ENCODE measurements at regions not wholly inside any gene's neighbourhood (a gene's known extent, or its start where the extent isn't known, plus 50 kb on each side); places are given as distances from the start of the nearest gene placed in this dataset.

DNA sequence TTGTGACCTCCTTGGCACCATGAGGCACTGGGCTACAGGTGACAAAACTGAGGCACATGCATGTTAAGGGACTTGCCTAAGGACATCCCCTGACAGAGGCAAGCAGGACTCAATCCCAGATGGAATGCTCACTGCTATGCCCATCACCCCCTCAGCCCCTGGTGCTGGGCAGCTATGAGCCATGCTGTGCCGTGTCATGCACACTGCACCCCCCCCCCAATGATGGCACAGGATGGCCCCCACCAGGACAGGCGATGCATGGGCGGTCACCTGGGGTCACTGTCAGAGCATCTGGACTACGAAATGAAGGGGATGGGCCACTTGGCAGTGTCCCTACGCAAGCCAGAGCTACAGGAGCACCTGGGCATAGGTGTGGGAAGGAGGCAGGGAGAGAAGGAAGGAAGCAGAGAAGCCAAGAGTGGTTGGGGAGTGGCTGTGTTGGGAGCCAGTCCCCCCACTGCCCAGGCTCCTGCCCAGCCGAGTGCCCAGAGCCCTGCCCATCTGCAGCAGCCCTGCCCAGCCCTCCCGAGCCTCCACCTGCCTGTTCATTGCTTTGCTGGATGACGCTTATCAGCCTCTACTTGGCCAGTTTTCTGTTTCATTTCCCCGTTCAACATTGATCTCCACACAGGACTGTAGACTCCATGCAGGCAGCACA lies 84.9 kb upstream of the DIO3 start:
- peaks cover 16 to 22% of the 10 kb centered on the region in 2 donors for H3K27me3 Mint-ChIP-seq (ENCODE audit: low read depth in 2 of 2)
- TF ChIP-seq, protein P1, sequence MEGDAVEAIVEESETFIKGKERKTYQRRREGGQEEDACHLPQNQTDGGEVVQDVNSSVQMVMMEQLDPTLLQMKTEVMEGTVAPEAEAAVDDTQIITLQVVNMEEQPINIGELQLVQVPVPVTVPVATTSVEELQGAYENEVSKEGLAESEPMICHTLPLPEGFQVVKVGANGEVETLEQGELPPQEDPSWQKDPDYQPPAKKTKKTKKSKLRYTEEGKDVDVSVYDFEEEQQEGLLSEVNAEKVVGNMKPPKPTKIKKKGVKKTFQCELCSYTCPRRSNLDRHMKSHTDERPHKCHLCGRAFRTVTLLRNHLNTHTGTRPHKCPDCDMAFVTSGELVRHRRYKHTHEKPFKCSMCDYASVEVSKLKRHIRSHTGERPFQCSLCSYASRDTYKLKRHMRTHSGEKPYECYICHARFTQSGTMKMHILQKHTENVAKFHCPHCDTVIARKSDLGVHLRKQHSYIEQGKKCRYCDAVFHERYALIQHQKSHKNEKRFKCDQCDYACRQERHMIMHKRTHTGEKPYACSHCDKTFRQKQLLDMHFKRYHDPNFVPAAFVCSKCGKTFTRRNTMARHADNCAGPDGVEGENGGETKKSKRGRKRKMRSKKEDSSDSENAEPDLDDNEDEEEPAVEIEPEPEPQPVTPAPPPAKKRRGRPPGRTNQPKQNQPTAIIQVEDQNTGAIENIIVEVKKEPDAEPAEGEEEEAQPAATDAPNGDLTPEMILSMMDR (IDR thresholded peaks at IDR 0.05) = no peak

DNA sequence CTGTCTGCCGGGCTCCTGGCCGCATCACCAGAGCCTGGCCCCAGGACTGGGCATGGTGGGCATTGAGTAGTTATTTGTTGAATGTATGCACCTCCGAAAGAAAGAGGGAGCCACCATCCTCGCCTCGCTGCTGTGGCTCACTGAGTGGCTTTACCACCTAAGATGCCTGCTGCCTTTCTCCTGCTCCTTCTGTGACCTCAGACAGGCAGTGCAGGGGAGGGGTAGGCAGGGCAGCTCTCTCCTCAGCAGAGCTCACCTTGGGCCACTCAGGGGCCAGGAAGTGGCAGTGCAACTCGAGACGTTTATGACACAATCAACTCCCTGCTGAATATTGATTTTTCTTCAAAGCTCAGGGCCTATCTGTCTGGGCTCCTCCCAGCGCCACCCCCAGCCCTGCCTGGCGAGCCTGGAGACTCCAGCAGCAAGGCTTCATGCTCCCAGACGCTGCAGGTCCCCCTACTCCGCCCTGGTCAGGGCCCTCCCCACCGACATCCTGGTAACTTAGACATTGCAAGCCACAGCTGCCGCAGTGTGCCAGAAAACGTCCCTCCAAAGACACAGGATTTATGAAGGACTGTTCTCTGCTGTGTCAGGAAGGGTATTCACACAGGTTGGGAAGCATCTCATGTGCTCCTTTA lies 84.3 kb upstream of the DIO3 start:
- no peaks in the 10 kb centered on the region for H3K4me1 Mint-ChIP-seq
- no peak overlapping the region for H3K27ac Mint-ChIP-seq
- peaks cover 22 to 23% of the 10 kb centered on the region in 2 donors for H3K27me3 Mint-ChIP-seq (ENCODE audit: low read depth in 2 of 2)
- H3K36me3 Mint-ChIP-seq = no peaks in the 10 kb centered on the region
- intact Hi-C loops (cut with micrococcal nuclease) = no loop called here
- Histone ChIP-seq H3K36me3 (ENCODE audit: control insufficient read depth, insufficient read depth, low read length) (no peaks in the 10 kb centered on the region), H3K4me3 (ENCODE audit: low read length) (no peak overlapping the region), H3K4me1 (ENCODE audit: control insufficient read depth, insufficient read depth, low read length) (no peaks in the 10 kb centered on the region), H3K27ac (ENCODE audit: low read length) (no peak overlapping the region), H3K27me3 (ENCODE audit: control insufficient read depth, insufficient read depth, low read length) (peaks cover under 1% of the 10 kb centered on the region), H3K9me3 (ENCODE audit: control insufficient read depth, insufficient read depth, low read length) (peaks cover 2% of the 10 kb centered on the region)
- TF ChIP-seq, protein P1 (IDR thresholded peaks at IDR 0.05) = no peak
- DNase-seq = no peak
- H3K9me3 Mint-ChIP-seq = no peaks in the 10 kb centered on the region
- no peak overlapping the region for H3K4me3 Mint-ChIP-seq
- 78% methylated on average over 14 of the region's 14 CpGs for WGBS (ENCODE audit: insufficient coverage)
- ATAC-seq = no peak

More for the DNA sequence above, 84.9 kb upstream of the DIO3 start:
- H3K36me3 Mint-ChIP-seq = no peaks in the 10 kb centered on the region
- WGBS (ENCODE audit: insufficient coverage) = 89% methylated on average over 9 of the region's 9 CpGs
- Histone ChIP-seq H3K36me3 (ENCODE audit: control insufficient read depth, insufficient read depth, low read length) (no peaks in the 10 kb centered on the region), H3K4me1 (ENCODE audit: control insufficient read depth, insufficient read depth, low read length) (no peaks in the 10 kb centered on the region), H3K27ac (ENCODE audit: low read length) (no peak overlapping the region), H3K4me3 (ENCODE audit: low read length) (no peak overlapping the region), H3K27me3 (ENCODE audit: control insufficient read depth, insufficient read depth, low read length) (no peaks in the 10 kb centered on the region), H3K9me3 (ENCODE audit: control insufficient read depth, insufficient read depth, low read length) (no peaks in the 10 kb centered on the region)
- ATAC-seq = no peak
- H3K4me3 Mint-ChIP-seq = no peak overlapping the region
- no peak for DNase-seq
- H3K9me3 Mint-ChIP-seq = no peaks in the 10 kb centered on the region
- H3K4me1 Mint-ChIP-seq = no peaks in the 10 kb centered on the region
- intact Hi-C loops (cut with micrococcal nuclease) = no loop called here
- H3K27ac Mint-ChIP-seq = no peak overlapping the region

DNA sequence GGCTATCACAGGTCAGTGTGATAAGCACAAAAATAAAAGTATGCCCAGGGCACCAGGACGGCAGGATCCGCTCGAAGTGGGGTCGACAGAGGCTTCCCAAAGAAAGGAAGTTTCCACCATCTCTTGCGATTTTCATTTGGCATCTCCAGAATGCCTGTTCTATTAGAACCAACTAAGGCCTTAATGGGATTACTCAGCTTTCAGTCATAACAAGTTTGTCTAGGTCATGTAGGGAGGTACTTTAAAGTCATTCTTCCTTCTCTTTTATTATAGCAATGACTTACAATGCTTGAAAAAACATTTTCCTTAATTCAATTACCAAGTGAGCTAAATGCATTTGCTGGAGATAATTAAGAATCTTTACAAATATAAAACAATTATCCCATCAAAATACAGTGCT lies 83.6 kb upstream of the DIO3 start:
- H3K4me1 Mint-ChIP-seq = no peaks in the 10 kb centered on the region
- H3K4me3 Mint-ChIP-seq = no peak overlapping the region
- Histone ChIP-seq H3K36me3 (ENCODE audit: control insufficient read depth, insufficient read depth, low read length) (no peaks in the 10 kb centered on the region), H3K4me3 (ENCODE audit: low read length) (no peak overlapping the region), H3K9me3 (ENCODE audit: control insufficient read depth, insufficient read depth, low read length) (peaks cover 4% of the 10 kb centered on the region), H3K27me3 (ENCODE audit: control insufficient read depth, insufficient read depth, low read length) (peaks cover 2% of the 10 kb centered on the region), H3K27ac (ENCODE audit: low read length) (no peak overlapping the region), H3K4me1 (ENCODE audit: control insufficient read depth, insufficient read depth, low read length) (no peaks in the 10 kb centered on the region)
- no peak overlapping the region for H3K27ac Mint-ChIP-seq
- TF ChIP-seq, protein P1 (IDR thresholded peaks at IDR 0.05) = no peak
- H3K27me3 Mint-ChIP-seq (ENCODE audit: low read depth in 2 of 2) = peaks cover 27 to 28% of the 10 kb centered on the region in 2 donors
- ATAC-seq = no peak
- WGBS (ENCODE audit: insufficient coverage) = 92% methylated on average over 5 of the region's 5 CpGs
- DNase-seq = no peak
- H3K36me3 Mint-ChIP-seq = no peaks in the 10 kb centered on the region
- H3K9me3 Mint-ChIP-seq = no peaks in the 10 kb centered on the region
- intact Hi-C loops (cut with micrococcal nuclease) = no loop called here
